GM20000 (cell line): ENCODE measurements at regions not wholly inside any gene's neighbourhood (a gene's known extent, or its start where the extent isn't known, plus 50 kb on each side); places are given as distances from the start of the nearest gene placed in this dataset.
"Not testable (repeated sequence)": the region's sequence is repeated elsewhere in the genome, so short reads cannot be mapped to it uniquely, and the experiment has no call there.

ENCODE experiments used
- DNase-seq: peaks from one replicate; pipeline ENCODE4 v3.0.0; 2012; ENCODE audit warnings: low spot score
- CTCF ChIP-seq: IDR thresholded peaks from 2 replicates; pipeline ENCODE4 v1.5.1; 2012; ENCODE audit warnings: mild to moderate bottlenecking, control low read depth; ENCODE audit errors: extremely low read depth, missing control alignments

- no peak for DNase-seq
- TF ChIP-seq CTCF: no peak
Measured at GRCh38 chr16:63415014-63415413, 1378.8 kb upstream of the CDH8 start.

GRCh38 chr16:63410594-63410993, 1374.4 kb upstream of the CDH8 start:
- TF ChIP-seq CTCF: no peak
- no peak for DNase-seq

- no peak for TF ChIP-seq CTCF
- DNase-seq: no peak
Measured at GRCh38 chr16:63403792-63404191, 1367.6 kb upstream of the CDH8 start.

GRCh38 chr16:63388277-63388676, 1352.0 kb upstream of the CDH8 start:
- not testable (repeated sequence) for DNase-seq

GRCh38 chr16:63385714-63386432, 1349.6 kb upstream of the CDH8 start:
- no peak for DNase-seq
- no peak for TF ChIP-seq CTCF

GRCh38 chr16:63373744-63374143, 1337.5 kb upstream of the CDH8 start:
- TF ChIP-seq CTCF: no peak
- no peak for DNase-seq

GRCh38 chr16:63372815-63373214, 1336.6 kb upstream of the CDH8 start:
- no peak for TF ChIP-seq CTCF

GRCh38 chr16:63372283-63372682, 1336.0 kb upstream of the CDH8 start:
- TF ChIP-seq CTCF: no peak

More at GRCh38 chr16:63372815-63373214, 1336.6 kb upstream of the CDH8 start:
- no peak for DNase-seq

More at GRCh38 chr16:63372283-63372682, 1336.0 kb upstream of the CDH8 start:
- DNase-seq: no peak
